NCI-H1436 (cell line): ENCODE measurements at regions not wholly inside any gene's neighbourhood (a gene's known extent, or its start where the extent isn't known, plus 50 kb on each side); places are given as distances from the start of the nearest gene placed in this dataset.
"Not testable (repeated sequence)": the region's sequence is repeated elsewhere in the genome, so short reads cannot be mapped to it uniquely, and the experiment has no call there.

ENCODE experiments used
- DNase-seq: peaks from one replicate; lab custom pipeline; 2025; lab: John Stamatoyannopoulos, UW

GRCh38 chr17:73851091-73851490 lies 206.8 kb upstream of the SDK2 start:
- DNase-seq, result no peak

DNA sequence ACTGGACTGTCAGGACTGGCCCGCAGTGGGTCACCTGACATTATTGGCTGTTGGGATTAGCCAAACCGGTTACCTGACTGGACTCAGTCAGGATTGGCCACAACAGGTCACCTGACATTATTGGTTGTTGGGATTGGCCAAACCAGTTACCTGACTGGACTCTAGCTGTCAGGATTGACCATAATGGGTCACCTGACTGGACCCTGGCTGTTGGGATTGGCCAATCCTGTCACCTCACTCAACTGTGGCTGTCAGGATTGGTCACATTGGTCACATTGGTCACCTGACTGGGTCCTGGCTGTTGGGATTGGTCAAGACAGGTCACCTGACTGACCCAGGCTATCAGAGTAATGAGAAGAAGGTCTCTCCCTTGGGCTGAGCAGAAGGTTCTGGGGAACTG lies 207.7 kb upstream of the SDK2 start:
- no peak for DNase-seq

DNA sequence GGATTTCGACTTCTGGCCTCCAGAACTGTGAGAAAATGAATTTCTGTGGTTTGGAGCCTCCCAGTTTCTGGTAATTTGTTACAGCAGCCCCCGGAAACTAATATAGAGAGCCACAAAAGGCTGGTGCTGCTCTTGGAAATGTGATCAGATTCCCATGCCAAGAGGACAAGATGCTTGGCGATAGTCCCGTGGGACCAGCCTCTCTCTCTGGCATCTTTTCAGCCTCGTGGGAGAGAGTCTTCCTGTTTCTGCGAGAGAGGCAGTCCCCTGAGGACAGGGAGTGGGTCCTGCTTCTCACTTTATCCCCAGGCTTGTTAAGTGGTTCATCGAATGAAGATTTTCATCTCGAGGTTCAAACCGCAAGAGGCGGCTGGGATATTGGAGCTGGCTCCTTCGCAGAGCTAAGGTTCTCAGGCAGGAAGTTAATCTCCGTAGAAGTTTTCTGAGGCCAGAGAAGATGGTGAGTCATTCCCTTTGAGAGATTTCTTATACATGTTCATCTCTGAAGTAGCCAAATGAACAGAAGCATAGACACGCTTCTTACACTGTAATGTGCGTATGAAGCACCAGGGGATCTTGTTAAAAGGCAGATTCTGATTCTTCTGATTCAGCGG lies 211.6 kb upstream of the SDK2 start:
- no peak for DNase-seq

DNA sequence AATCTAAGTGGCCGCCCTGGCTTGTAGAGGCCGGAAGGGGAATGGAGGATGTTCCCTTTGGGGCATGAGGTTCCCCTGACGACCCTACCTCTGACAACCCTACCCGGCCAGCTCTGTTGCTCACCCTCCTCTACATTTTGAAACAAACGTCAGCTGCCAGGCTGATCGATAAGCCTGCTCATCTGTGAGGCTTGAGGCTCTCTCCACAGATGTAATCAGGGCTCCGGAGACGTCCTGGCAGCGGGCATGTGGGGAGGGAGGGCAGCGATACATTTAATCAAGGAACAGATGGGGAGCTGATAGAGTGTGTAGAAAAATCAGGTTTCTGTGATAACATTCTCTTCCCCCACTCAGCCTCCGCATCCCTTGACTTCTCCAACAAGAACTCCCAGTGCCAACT lies 212.3 kb upstream of the SDK2 start:
- no peak for DNase-seq

- not testable (repeated sequence) for DNase-seq
Measured at GRCh38 chr17:73859439-73860008, 215.3 kb upstream of the SDK2 start.

- no peak for DNase-seq
Measured at GRCh38 chr17:73861543-73861942, 217.3 kb upstream of the SDK2 start.

DNA sequence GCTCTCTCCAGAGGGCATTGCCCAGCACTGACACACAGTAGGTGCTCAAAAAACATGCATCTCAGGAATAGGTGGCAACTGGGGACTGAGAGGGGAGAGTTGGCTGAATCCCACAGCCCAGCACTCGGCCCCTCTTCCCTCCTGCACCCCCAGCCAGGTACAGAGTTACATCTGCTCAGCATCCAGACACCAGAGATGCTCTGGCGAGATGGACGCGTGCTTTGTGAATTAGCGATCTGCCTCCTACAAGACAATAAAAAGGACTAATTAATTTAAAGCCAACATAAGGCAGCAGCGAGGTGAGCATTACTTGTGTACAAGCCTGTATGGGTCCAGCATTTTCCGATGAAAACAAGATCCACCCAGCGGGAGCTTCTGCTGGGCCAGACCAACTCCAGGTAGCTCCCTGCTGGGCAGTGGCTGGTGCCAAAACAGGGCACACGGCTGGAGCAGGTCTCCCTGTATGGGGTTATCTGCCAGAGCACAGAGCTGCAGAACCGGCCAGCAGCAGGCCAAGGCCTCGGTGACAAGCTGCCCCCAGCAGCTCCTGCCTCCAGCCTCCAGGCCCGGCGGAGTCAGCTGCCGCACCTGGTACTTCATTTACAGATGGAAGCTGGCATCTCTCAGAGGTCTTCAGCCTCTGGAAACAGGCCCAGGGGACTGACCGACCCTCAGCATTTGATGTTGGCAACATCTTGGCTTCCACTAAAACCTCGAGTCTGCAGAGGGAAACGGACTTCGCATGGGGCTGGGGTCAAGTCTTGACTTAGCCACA lies 219.7 kb upstream of the SDK2 start:
- DNase-seq, result no peak

DNA sequence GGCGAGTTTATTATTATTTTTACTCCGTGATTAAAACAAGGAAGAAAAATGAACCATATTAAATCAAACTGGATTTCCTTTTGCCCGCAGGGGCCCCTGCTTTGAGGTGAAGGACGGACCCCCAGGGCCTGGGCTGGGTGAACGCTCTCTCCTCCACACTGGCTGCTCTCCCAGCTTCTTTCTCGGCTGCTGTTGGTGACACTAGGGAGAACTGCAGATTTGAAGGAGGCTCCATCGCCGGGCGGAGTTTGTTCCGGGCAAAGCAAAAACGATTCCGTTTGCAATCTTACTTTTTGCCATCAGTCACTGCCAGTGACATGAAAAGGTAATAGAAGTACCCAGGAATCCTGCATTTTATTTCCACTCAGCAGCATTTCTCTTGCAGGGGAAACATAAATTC lies 221.6 kb upstream of the SDK2 start:
- DNase-seq, result no peak

- DNase-seq, result no peak
Measured at GRCh38 chr17:73867056-73867455, 222.8 kb upstream of the SDK2 start.

DNA sequence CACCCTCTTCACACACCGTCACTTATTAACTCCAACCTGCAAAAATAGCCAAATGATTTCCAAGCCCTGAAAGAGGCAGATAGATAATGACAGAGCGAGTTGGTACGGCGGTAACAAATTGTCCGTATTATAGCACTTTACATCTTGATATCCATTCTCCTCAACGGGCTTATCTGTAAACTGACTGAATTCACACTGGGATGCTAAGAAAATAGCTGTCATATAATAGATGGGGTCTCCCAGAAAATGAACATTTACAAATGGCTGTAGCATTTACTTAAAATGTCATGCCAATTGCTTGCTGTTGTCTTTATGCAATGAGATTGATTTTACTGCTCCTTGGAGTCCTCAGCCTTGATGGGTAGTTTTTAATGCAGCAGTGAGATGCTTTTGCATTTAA lies 225.8 kb upstream of the SDK2 start:
- no peak for DNase-seq

GRCh38 chr17:73870473-73870872 lies 226.2 kb upstream of the SDK2 start:
- DNase-seq, result no peak

DNA sequence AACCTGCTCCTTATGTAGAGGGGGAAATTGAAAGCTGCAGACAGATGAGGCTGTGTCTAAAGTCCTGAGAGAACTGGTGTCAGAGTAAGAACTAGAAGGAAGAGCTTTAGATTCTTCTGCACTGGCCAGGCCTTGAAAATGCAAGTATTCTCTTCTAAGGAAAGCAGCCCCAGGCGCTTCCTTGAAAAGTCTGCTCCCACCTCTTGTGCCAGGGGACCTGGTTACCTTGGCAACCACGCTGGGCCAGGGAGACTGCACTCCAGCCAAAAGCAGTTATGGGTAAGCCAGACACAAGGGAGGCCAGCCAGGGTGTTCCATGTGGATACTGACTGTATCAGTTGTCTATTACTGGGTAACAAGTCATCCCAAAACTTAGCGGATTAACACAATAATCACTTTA lies 228.6 kb upstream of the SDK2 start:
- no peak for DNase-seq

GRCh38 chr17:73874008-73874720 lies 229.9 kb upstream of the SDK2 start:
- no peak for DNase-seq

DNA sequence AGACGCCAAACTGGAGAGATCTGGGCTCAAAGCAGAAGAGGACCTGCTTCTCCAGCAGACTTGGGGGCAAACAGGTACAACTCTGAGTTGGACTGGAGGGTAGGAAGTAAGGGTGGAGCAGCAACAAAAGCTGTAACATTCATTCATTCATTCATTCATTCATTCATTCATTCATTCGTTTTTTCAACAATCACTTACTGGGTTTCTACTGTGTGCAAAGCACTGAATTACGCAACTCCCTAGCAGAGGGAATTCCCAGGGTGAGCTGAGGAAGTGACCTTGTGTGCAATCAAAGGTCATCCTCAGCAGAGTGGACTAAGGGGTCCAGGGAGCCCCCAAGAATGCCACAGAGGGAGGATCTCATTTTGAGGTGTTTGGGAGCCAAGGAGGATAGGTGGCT lies 231.1 kb upstream of the SDK2 start:
- DNase-seq, result no peak

GRCh38 chr17:73877962-73878361 lies 233.7 kb upstream of the SDK2 start:
- no peak for DNase-seq

DNA sequence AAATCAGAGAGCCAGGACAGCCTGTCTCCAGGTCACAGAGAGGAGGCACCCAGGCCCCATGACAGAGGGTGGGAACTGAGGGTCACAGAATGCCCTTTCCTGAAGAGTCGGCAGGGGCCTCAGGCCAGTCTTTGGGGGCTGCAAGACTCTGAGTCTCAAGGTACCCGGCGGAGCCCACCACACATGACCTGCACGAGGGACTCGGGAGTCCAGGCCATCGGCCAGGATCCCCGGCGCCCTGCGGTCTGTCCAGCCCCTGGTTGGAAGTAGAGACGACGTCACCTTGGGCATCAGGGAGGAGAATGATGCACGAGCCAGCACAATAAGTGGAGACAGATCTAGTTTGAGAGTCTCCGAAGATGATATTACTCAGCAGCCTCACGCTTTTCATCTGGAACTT lies 234.7 kb upstream of the SDK2 start:
- no peak for DNase-seq

- no peak for DNase-seq
Measured at GRCh38 chr17:73879987-73880386, 235.7 kb upstream of the SDK2 start.

DNA sequence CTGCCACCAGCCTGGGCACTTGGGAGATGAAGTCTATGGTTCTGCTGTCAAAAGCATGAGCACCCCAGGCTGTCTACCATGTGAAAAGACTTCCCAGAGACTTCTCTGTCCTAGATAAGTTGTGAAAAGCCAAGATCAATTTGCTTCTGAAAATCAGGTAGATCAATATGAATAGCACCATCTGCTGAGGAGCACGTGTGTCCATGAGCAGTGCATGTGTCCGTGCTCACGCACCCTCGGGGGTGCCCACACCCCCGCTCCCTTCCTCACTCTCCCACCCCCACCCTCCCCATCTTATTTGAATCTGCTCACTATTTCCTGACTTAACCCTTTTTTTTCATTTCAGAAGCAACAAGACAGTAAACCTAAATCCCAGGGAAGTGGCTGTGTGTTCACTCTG lies 238.3 kb upstream of the SDK2 start:
- no peak for DNase-seq

GRCh38 chr17:73883175-73883574 lies 238.9 kb upstream of the SDK2 start:
- no peak for DNase-seq

DNA sequence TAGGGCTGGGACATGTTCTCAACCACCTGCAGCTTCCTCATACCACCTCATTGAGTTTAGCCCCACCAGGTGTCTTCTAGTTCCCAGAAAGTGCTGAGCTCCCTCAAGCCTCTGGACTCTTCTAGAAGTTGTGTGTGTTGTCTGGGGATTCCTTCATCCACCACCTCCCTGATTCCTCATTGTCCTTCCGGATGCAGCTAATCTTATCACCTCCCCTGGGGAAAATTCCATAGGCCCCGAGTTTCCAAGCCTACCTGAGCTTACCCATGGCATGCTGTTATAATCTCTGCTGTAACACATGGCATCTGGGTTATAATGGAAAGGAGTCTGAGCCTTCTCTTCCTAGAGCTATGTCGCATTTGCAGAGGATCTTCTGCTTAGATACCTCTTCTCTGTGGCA lies 243.5 kb upstream of the SDK2 start:
- no peak for DNase-seq

GRCh38 chr17:73888862-73889261 lies 244.6 kb upstream of the SDK2 start:
- DNase-seq, result no peak

- no peak for DNase-seq
Measured at GRCh38 chr17:73889439-73889838, 245.2 kb upstream of the SDK2 start.

DNA sequence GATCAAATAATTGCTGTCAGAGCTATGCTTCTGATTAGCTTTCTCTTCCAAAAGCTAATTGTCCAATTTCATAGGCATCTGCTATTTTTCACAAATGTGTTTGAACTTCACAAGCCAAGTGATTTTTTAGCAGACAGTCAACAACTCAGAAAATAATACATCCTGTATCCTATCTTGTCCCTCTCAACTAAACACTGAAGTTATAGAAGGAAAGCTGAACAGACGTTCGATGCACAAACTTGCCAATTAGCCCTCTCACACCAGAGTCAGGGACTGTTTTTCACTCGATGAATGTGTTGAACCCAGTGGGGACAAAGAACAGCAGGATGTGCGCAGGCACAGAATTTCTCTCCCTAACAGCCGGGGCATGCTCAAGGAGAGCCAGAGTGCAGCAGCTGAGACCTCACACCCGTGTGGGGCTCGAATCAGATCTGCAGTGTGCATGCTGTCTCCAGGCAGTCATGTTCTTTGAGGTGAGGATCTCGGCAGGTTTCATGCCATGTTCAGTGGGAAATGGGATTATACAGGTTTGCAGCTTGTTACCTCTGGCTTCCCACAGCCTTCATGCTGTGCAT lies 246.7 kb upstream of the SDK2 start:
- DNase-seq, result no peak
